Kidney epithelial cell (primary cell): ENCODE measurements at regions not wholly inside any gene's neighbourhood (a gene's known extent, or its start where the extent isn't known, plus 50 kb on each side); places are given as distances from the start of the nearest gene placed in this dataset.

Source experiments
- DNase-seq: peaks from one replicate; pipeline ENCODE4 v3.0.0-alpha.2; 2010; ENCODE audit warnings: low read depth
- H3K27me3 ChIP-seq: 2 replicates; pipeline ENCODE4 v1.6.0; 2011; ENCODE audit warnings: low read length; ENCODE audit not compliant: control insufficient read depth, insufficient read depth
- H3K36me3 ChIP-seq: 2 replicates; pipeline ENCODE4 v1.5.1; 2011; ENCODE audit warnings: low read length; ENCODE audit not compliant: control insufficient read depth, insufficient read depth
- H3K4me3 ChIP-seq: 2 replicates; pipeline ENCODE4 v1.5.1; 2011; ENCODE audit warnings: low read depth, mild to moderate bottlenecking, control low read depth, low read length
- TF ChIP-seq, protein P1 (sequence below): IDR thresholded peaks from 2 replicates; pipeline ENCODE4 v1.5.1; 2011; ENCODE audit warnings: mild to moderate bottlenecking, moderate library complexity, low read length, control low read depth, inconsistent platforms; ENCODE audit not compliant: insufficient read depth, poor library complexity, severe bottlenecking

DNA sequence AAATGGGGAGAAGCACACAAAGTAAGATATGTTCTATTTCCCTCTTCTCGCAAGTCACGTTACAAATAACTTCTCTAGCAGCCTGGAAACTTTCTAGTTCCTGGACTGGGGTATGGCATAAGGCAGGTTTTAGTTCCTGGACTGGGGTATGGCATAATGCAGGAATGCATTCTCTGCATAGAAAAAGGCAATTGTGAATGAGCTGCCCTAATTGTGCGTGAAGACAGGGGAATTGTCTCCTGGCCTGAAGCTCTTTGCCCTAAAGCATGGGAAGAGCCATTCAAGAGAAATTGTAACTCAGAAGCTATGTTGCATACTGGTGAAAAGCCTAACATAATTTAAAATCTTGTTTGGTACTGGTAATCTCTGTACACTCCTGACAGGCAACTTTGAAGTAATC is 54.3 kb upstream of the CBLB start:
- TF ChIP-seq, protein P1, sequence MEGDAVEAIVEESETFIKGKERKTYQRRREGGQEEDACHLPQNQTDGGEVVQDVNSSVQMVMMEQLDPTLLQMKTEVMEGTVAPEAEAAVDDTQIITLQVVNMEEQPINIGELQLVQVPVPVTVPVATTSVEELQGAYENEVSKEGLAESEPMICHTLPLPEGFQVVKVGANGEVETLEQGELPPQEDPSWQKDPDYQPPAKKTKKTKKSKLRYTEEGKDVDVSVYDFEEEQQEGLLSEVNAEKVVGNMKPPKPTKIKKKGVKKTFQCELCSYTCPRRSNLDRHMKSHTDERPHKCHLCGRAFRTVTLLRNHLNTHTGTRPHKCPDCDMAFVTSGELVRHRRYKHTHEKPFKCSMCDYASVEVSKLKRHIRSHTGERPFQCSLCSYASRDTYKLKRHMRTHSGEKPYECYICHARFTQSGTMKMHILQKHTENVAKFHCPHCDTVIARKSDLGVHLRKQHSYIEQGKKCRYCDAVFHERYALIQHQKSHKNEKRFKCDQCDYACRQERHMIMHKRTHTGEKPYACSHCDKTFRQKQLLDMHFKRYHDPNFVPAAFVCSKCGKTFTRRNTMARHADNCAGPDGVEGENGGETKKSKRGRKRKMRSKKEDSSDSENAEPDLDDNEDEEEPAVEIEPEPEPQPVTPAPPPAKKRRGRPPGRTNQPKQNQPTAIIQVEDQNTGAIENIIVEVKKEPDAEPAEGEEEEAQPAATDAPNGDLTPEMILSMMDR, result no peak
- Histone ChIP-seq H3K4me3 (no peak overlapping the region), H3K27me3 (no peaks in the 10 kb centered on the region), H3K36me3 (no peaks in the 10 kb centered on the region)
- no peak for DNase-seq

DNA sequence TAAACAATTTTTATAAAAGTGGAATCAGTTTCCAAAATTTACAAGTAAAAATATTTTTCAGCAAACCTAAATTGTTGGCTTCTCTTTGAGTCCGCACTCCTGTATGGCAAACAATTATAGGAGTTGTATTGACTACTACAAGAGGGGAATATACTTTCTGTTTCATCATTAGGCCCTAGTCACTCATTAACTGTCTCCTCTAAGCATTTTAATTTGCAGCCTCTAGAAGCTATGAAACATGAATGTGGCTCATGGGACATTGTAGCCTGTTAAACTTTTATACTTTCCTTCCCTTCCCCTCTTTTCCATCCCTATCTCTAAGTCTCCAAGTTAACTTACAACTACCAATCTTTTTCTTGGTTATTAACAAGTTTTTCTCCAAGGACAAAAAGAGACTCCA is 58.9 kb upstream of the CBLB start:
- no peaks in the 10 kb centered on the region for H3K36me3 ChIP-seq
- DNase-seq, result no peak
- H3K4me3 ChIP-seq, result no peak overlapping the region
- H3K27me3 ChIP-seq, result no peaks in the 10 kb centered on the region
- TF ChIP-seq, protein P1, result no peak

DNA sequence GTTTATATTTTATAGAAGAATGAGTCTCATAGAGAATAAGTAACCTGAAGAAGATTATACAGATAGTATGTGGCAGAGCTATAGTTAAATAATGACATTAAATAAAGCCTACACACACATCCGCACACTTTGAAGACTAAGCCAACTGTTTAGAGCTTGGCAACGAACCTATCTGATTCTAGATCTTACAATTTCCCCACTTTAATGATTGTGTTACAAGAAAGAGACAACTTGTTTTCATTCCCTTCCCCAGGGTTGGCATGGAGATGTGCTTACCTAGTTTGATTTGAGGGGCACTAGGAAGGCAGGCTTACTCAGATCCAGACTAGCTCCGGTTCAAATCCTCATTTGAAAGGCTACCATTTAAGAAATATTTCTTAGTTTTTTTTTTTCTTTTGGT is 61.9 kb upstream of the CBLB start:
- DNase-seq, result no peak
- TF ChIP-seq, protein P1, result no peak
- Histone ChIP-seq H3K4me3 (no peak overlapping the region), H3K27me3 (no peaks in the 10 kb centered on the region), H3K36me3 (no peaks in the 10 kb centered on the region)

DNA sequence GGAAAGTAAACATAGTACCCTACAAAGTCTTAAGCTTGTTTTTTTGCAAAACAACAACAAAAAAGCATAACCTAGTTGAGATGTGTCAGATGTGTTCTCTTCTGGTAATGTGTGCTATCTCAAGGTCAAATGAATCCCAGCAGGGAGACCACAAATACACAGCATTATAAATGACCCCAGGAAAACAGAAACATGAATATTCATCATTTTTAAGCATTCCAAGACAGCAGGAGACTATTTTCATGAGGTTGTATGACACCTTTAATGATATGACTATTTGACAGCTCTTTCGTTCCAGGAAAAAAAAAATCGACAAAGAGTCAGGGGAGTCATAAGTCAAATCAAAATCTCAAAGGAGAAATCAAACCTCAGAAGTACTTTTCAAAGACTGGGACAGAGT is 62.7 kb upstream of the CBLB start:
- Histone ChIP-seq H3K4me3 (no peak overlapping the region), H3K36me3 (no peaks in the 10 kb centered on the region), H3K27me3 (no peaks in the 10 kb centered on the region)
- DNase-seq, result no peak
- TF ChIP-seq, protein P1, result no peak

DNA sequence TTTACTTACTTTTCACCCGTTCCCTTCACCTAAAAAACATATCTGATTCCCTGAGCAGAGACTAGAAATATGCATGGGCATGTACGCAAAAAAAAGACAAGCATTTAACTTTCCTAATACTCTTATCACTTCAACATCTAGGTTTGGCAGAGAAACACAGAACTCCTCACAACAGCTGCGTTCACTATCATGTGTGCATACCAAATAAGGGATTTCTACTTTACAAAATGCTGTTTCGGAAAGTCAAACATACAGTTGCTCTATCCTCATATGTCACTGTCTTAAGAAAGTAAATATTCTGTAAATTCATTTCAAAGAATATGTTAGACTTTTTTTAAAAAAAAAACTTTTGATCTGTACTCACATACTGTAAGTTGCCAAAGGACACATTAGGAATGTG is 65.1 kb upstream of the CBLB start:
- Histone ChIP-seq H3K27me3 (no peaks in the 10 kb centered on the region), H3K4me3 (no peak overlapping the region), H3K36me3 (no peaks in the 10 kb centered on the region)
- TF ChIP-seq, protein P1, result no peak
- no peak for DNase-seq

DNA sequence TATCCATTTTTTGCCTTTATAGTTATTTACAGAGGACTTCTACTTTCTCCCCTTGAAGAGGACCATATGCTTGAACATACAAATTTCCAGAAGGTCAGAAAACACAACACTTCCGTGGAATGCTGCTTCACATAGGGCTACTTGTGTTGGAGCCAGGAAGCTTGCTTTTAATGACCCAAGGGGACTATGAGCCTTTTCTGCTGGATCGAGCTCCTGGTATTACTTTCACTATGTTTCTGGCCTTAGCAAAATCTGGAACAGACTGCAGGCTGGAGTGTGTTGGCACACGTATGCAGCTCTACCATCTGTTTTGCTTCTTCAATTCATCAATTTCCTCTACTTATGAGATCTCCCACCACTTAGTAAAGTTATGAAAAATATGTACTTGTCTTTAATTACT is 69.3 kb upstream of the CBLB start:
- TF ChIP-seq, protein P1, result no peak
- DNase-seq, result no peak

More for the DNA sequence above, 69.3 kb upstream of the CBLB start:
- Histone ChIP-seq H3K27me3 (no peaks in the 10 kb centered on the region), H3K36me3 (no peaks in the 10 kb centered on the region), H3K4me3 (no peak overlapping the region)
